Erythroblast (primary cell): ENCODE measurements at regions not wholly inside any gene's neighbourhood (a gene's known extent, or its start where the extent isn't known, plus 50 kb on each side); places are given as distances from the start of the nearest gene placed in this dataset.

Experiments used
- DNase-seq, 2 experiments: peaks; one replicate each; lab custom pipeline; 2025; lab: John Stamatoyannopoulos, UW
- GATA1 ChIP-seq: IDR thresholded peaks from 2 replicates; pipeline ENCODE4 v1.6.1; 2011; ENCODE audit warnings: low read depth, mild to moderate bottlenecking, control low read depth, low read length, moderate library complexity
- POLR2A ChIP-seq: IDR thresholded peaks from 2 replicates; pipeline ENCODE4 v1.6.1; 2011; ENCODE audit warnings: mild to moderate bottlenecking, low read length

GRCh38 chr6:164546263-164546662 lies 763.1 kb downstream of the C6orf118 start:
- no peak for TF ChIP-seq GATA1
- TF ChIP-seq POLR2A = no peak
- no peak for DNase-seq

- TF ChIP-seq GATA1 (no peak), POLR2A (no peak)
- no peak for DNase-seq
These were observed 775.2 kb downstream of the C6orf118 start for GRCh38 chr6:164534070-164534766.

GRCh38 chr6:164533045-164533362 lies 776.4 kb downstream of the C6orf118 start:
- DNase-seq = no peak
- no peak for TF ChIP-seq POLR2A
- TF ChIP-seq GATA1 = no peak

GRCh38 chr6:164532198-164533044 lies 777.0 kb downstream of the C6orf118 start:
- TF ChIP-seq POLR2A = no peak
- no peak for TF ChIP-seq GATA1
- no peak for DNase-seq

GRCh38 chr6:164531736-164532135 lies 777.7 kb downstream of the C6orf118 start:
- no peak for DNase-seq
- TF ChIP-seq GATA1 (no peak), POLR2A (no peak)

- no peak for DNase-seq
- TF ChIP-seq GATA1 = no peak
These were observed 780.9 kb downstream of the C6orf118 start for GRCh38 chr6:164528539-164528938.

- DNase-seq = no peak
- no peak for TF ChIP-seq GATA1
- no peak for TF ChIP-seq POLR2A
These were observed 786.2 kb downstream of the C6orf118 start for GRCh38 chr6:164523087-164523654.

- DNase-seq = no peak
- TF ChIP-seq POLR2A (no peak), GATA1 (no peak)
These were observed 788.5 kb downstream of the C6orf118 start for GRCh38 chr6:164520916-164521315.

GRCh38 chr6:164507206-164507940 lies 802.0 kb downstream of the C6orf118 start:
- no peak for TF ChIP-seq GATA1
- TF ChIP-seq POLR2A = no peak
- no peak for DNase-seq

- no peak for DNase-seq
- TF ChIP-seq GATA1 (no peak), POLR2A (no peak)
These were observed 804.0 kb downstream of the C6orf118 start for GRCh38 chr6:164505425-164505824.

- DNase-seq = no peak
- no peak for TF ChIP-seq POLR2A
- no peak for TF ChIP-seq GATA1
These were observed 806.6 kb downstream of the C6orf118 start for GRCh38 chr6:164502833-164503232.

GRCh38 chr6:164495882-164496495 lies 813.4 kb downstream of the C6orf118 start:
- DNase-seq = no peak
- TF ChIP-seq POLR2A = no peak
- TF ChIP-seq GATA1 = no peak

GRCh38 chr6:164478426-164478825 lies 831.0 kb downstream of the C6orf118 start:
- TF ChIP-seq POLR2A (no peak), GATA1 (no peak)
- DNase-seq = no peak

- DNase-seq = no peak
- TF ChIP-seq POLR2A (no peak), GATA1 (no peak)
These were observed 831.6 kb downstream of the C6orf118 start for GRCh38 chr6:164477790-164478189.
